ENCODE measurements at regions not wholly inside any gene's neighbourhood (a gene's known extent, or its start where the extent isn't known, plus 50 kb on each side); places are given as distances from the start of the nearest gene placed in this dataset.

GRCh38 chr21:27498025-27498424, 531.1 kb upstream of the ADAMTS5 start:
- DNase-seq = no peak
- H3K27me3 Mint-ChIP-seq = no peaks in the 10 kb centered on the region
- no peak for ATAC-seq
- no peaks in the 10 kb centered on the region for H3K9me3 ChIP-seq (ENCODE audit: control insufficient read depth, low read length, poor library complexity, severe bottlenecking)
- H3K36me3 Mint-ChIP-seq (ENCODE audit: low read depth) = no peaks in the 10 kb centered on the region
- no peaks in the 10 kb centered on the region for H3K4me1 Mint-ChIP-seq
- H3K4me3 Mint-ChIP-seq = no peak overlapping the region
- H3K27ac Mint-ChIP-seq = no peak overlapping the region

- ATAC-seq (no peak), DNase-seq (no peak)
- Mint-ChIP-seq H3K27ac (no peak overlapping the region), H3K36me3 (ENCODE audit: low read depth) (no peaks in the 10 kb centered on the region), H3K27me3 (no peaks in the 10 kb centered on the region), H3K4me1 (no peaks in the 10 kb centered on the region), H3K4me3 (no peak overlapping the region)
- H3K9me3 ChIP-seq (ENCODE audit: control insufficient read depth, low read length, poor library complexity, severe bottlenecking) = no peaks in the 10 kb centered on the region
These were observed 528.9 kb upstream of the ADAMTS5 start for GRCh38 chr21:27495836-27496235.

- H3K27ac Mint-ChIP-seq = no peak overlapping the region
- ATAC-seq = no peak
- H3K9me3 ChIP-seq (ENCODE audit: control insufficient read depth, low read length, poor library complexity, severe bottlenecking) = no peaks in the 10 kb centered on the region
- H3K27me3 Mint-ChIP-seq = no peaks in the 10 kb centered on the region
- H3K4me3 Mint-ChIP-seq = no peak overlapping the region
- no peaks in the 10 kb centered on the region for H3K4me1 Mint-ChIP-seq
- no peaks in the 10 kb centered on the region for H3K36me3 Mint-ChIP-seq (ENCODE audit: low read depth)
- DNase-seq = no peak
These were observed 526.7 kb upstream of the ADAMTS5 start for GRCh38 chr21:27493542-27493941.

GRCh38 chr21:27487676-27488075, 520.8 kb upstream of the ADAMTS5 start:
- Mint-ChIP-seq H3K27ac (no peak overlapping the region), H3K27me3 (no peaks in the 10 kb centered on the region), H3K36me3 (ENCODE audit: low read depth) (no peaks in the 10 kb centered on the region), H3K4me3 (no peak overlapping the region), H3K4me1 (no peaks in the 10 kb centered on the region)
- no peaks in the 10 kb centered on the region for H3K9me3 ChIP-seq (ENCODE audit: control insufficient read depth, low read length, poor library complexity, severe bottlenecking)
- DNase-seq = no peak
- no peak for ATAC-seq

- H3K36me3 Mint-ChIP-seq (ENCODE audit: low read depth) = no peaks in the 10 kb centered on the region
- H3K27me3 Mint-ChIP-seq = no peaks in the 10 kb centered on the region
- no peaks in the 10 kb centered on the region for H3K4me1 Mint-ChIP-seq
- H3K4me3 Mint-ChIP-seq = no peak overlapping the region
- no peaks in the 10 kb centered on the region for H3K9me3 ChIP-seq (ENCODE audit: control insufficient read depth, low read length, poor library complexity, severe bottlenecking)
- DNase-seq (no peak), ATAC-seq (no peak)
- no peak overlapping the region for H3K27ac Mint-ChIP-seq
These were observed 514.0 kb upstream of the ADAMTS5 start for GRCh38 chr21:27480841-27481261.

GRCh38 chr21:27477296-27477695, 510.4 kb upstream of the ADAMTS5 start:
- no peak for DNase-seq
- ATAC-seq = no peak
- Mint-ChIP-seq H3K27me3 (no peaks in the 10 kb centered on the region), H3K27ac (no peak overlapping the region), H3K4me3 (no peak overlapping the region), H3K4me1 (no peaks in the 10 kb centered on the region), H3K36me3 (ENCODE audit: low read depth) (no peaks in the 10 kb centered on the region)
- H3K9me3 ChIP-seq (ENCODE audit: control insufficient read depth, low read length, poor library complexity, severe bottlenecking) = no peaks in the 10 kb centered on the region

- H3K9me3 ChIP-seq (ENCODE audit: control insufficient read depth, low read length, poor library complexity, severe bottlenecking) = no peaks in the 10 kb centered on the region
- no peak for DNase-seq
- Mint-ChIP-seq H3K4me3 (no peak overlapping the region), H3K4me1 (no peaks in the 10 kb centered on the region), H3K36me3 (ENCODE audit: low read depth) (no peaks in the 10 kb centered on the region), H3K27ac (no peak overlapping the region), H3K27me3 (no peaks in the 10 kb centered on the region)
- ATAC-seq = no peak
These were observed 509.8 kb upstream of the ADAMTS5 start for GRCh38 chr21:27476696-27477095.

- no peaks in the 10 kb centered on the region for H3K27me3 Mint-ChIP-seq
- ATAC-seq = no peak
- no peaks in the 10 kb centered on the region for H3K36me3 Mint-ChIP-seq (ENCODE audit: low read depth)
- no peak overlapping the region for H3K27ac Mint-ChIP-seq
- no peaks in the 10 kb centered on the region for H3K9me3 ChIP-seq (ENCODE audit: control insufficient read depth, low read length, poor library complexity, severe bottlenecking)
- no peak overlapping the region for H3K4me3 Mint-ChIP-seq
- DNase-seq = no peak
- no peaks in the 10 kb centered on the region for H3K4me1 Mint-ChIP-seq
These were observed 508.6 kb upstream of the ADAMTS5 start for GRCh38 chr21:27475363-27475955.

- no peaks in the 10 kb centered on the region for H3K9me3 ChIP-seq (ENCODE audit: control insufficient read depth, low read length, poor library complexity, severe bottlenecking)
- H3K27me3 Mint-ChIP-seq = no peaks in the 10 kb centered on the region
- H3K4me3 Mint-ChIP-seq = no peak overlapping the region
- no peak for DNase-seq
- H3K4me1 Mint-ChIP-seq = no peaks in the 10 kb centered on the region
- ATAC-seq = no peak
- no peak overlapping the region for H3K27ac Mint-ChIP-seq
- H3K36me3 Mint-ChIP-seq (ENCODE audit: low read depth) = no peaks in the 10 kb centered on the region
These were observed 500.5 kb upstream of the ADAMTS5 start for GRCh38 chr21:27467366-27467765.

GRCh38 chr21:27466140-27466539, 499.3 kb upstream of the ADAMTS5 start:
- Mint-ChIP-seq H3K4me3 (no peak overlapping the region), H3K27me3 (no peaks in the 10 kb centered on the region), H3K36me3 (ENCODE audit: low read depth) (no peaks in the 10 kb centered on the region), H3K4me1 (no peaks in the 10 kb centered on the region), H3K27ac (no peak overlapping the region)
- no peaks in the 10 kb centered on the region for H3K9me3 ChIP-seq (ENCODE audit: control insufficient read depth, low read length, poor library complexity, severe bottlenecking)
- DNase-seq (no peak), ATAC-seq (no peak)

GRCh38 chr21:27464648-27465047, 497.8 kb upstream of the ADAMTS5 start:
- Mint-ChIP-seq H3K4me3 (no peak overlapping the region), H3K27me3 (no peaks in the 10 kb centered on the region), H3K4me1 (no peaks in the 10 kb centered on the region), H3K27ac (no peak overlapping the region), H3K36me3 (ENCODE audit: low read depth) (no peaks in the 10 kb centered on the region)
- no peaks in the 10 kb centered on the region for H3K9me3 ChIP-seq (ENCODE audit: control insufficient read depth, low read length, poor library complexity, severe bottlenecking)
- DNase-seq (no peak), ATAC-seq (no peak)

- DNase-seq (no peak), ATAC-seq (no peak)
- Mint-ChIP-seq H3K4me3 (no peak overlapping the region), H3K27ac (no peak overlapping the region), H3K4me1 (no peaks in the 10 kb centered on the region), H3K36me3 (ENCODE audit: low read depth) (no peaks in the 10 kb centered on the region), H3K27me3 (no peaks in the 10 kb centered on the region)
- no peaks in the 10 kb centered on the region for H3K9me3 ChIP-seq (ENCODE audit: control insufficient read depth, low read length, poor library complexity, severe bottlenecking)
These were observed 495.8 kb upstream of the ADAMTS5 start for GRCh38 chr21:27462726-27463125.

- Mint-ChIP-seq H3K4me3 (no peak overlapping the region), H3K27ac (no peak overlapping the region), H3K27me3 (no peaks in the 10 kb centered on the region), H3K36me3 (ENCODE audit: low read depth) (no peaks in the 10 kb centered on the region), H3K4me1 (no peaks in the 10 kb centered on the region)
- ATAC-seq (no peak), DNase-seq (no peak)
- H3K9me3 ChIP-seq (ENCODE audit: control insufficient read depth, low read length, poor library complexity, severe bottlenecking) = no peaks in the 10 kb centered on the region
These were observed 487.3 kb upstream of the ADAMTS5 start for GRCh38 chr21:27454234-27454633.

- no peaks in the 10 kb centered on the region for H3K36me3 Mint-ChIP-seq (ENCODE audit: low read depth)
- H3K9me3 ChIP-seq (ENCODE audit: control insufficient read depth, low read length, poor library complexity, severe bottlenecking) = no peaks in the 10 kb centered on the region
- H3K27ac Mint-ChIP-seq = no peak overlapping the region
- H3K27me3 Mint-ChIP-seq = no peaks in the 10 kb centered on the region
- ATAC-seq = no peak
- H3K4me3 Mint-ChIP-seq = no peak overlapping the region
- H3K4me1 Mint-ChIP-seq = no peaks in the 10 kb centered on the region
- DNase-seq = no peak
These were observed 484.2 kb upstream of the ADAMTS5 start for GRCh38 chr21:27451116-27451515.
